ENCODE measurements at regions not wholly inside any gene's neighbourhood (a gene's known extent, or its start where the extent isn't known, plus 50 kb on each side); places are given as distances from the start of the nearest gene placed in this dataset.

GRCh38 chr12:114555451-114555850 lies 128.5 kb downstream of the TBX3 start:
- TF ChIP-seq REST (IDR thresholded peaks at IDR 0.05; ENCODE audit: borderline replicate concordance) = no peak
- no peak for TF ChIP-seq EZH2 (IDR thresholded peaks at IDR 0.05; ENCODE audit: borderline replicate concordance, insufficient read depth, low read length, poor library complexity, severe bottlenecking)
- no peak for TF ChIP-seq CTCF (IDR thresholded peaks at IDR 0.05; ENCODE audit: poor library complexity, severe bottlenecking)
- TF ChIP-seq MXI1 (conservative IDR thresholded peaks at IDR 0.05; ENCODE audit: poor library complexity, severe bottlenecking) = no peak
- no peak for TF ChIP-seq TAF1 (IDR thresholded peaks at IDR 0.05; ENCODE audit: low read depth)
- no peak for TF ChIP-seq RAD21 (conservative IDR thresholded peaks at IDR 0.05)
- no peak for TF ChIP-seq POLR2AphosphoS5 (IDR thresholded peaks at IDR 0.05)
- no peak for TF ChIP-seq SMC3 (conservative IDR thresholded peaks at IDR 0.05; ENCODE audit: poor library complexity)
- no peak for TF ChIP-seq EP300 (conservative IDR thresholded peaks at IDR 0.05; ENCODE audit: poor library complexity, severe bottlenecking)
- no peak overlapping the region for H3K4me2 ChIP-seq (ENCODE audit: low read length)
- H3K79me2 ChIP-seq (replicated peaks; ENCODE audit: insufficient read depth, low read length) = no peaks in the 10 kb centered on the region
- no peaks in the 10 kb centered on the region for H3K36me3 ChIP-seq (ENCODE audit: insufficient read depth, low read length)
- H3K9me3 ChIP-seq (ENCODE audit: low read length) = no peaks in the 10 kb centered on the region
- no peak overlapping the region for H2AFZ ChIP-seq (ENCODE audit: low read depth, low read length)
- H3K4me3 ChIP-seq (ENCODE audit: low read length) = no peak overlapping the region
- no peaks in the 10 kb centered on the region for H3F3A ChIP-seq (ENCODE audit: insufficient read depth, low read length, poor library complexity, severe bottlenecking)
- H3K9ac ChIP-seq (ENCODE audit: low read length) = no peak overlapping the region
- no peaks in the 10 kb centered on the region for H4K20me1 ChIP-seq (ENCODE audit: insufficient read depth)
- H3K27ac ChIP-seq (ENCODE audit: low read length) = no peak overlapping the region
- no peaks in the 10 kb centered on the region for H3K27me3 ChIP-seq (ENCODE audit: insufficient read depth, low read depth, low read length)
- H3K9me2 ChIP-seq (ENCODE audit: insufficient read depth, low read length) = no peaks in the 10 kb centered on the region

- TF ChIP-seq RAD21 (conservative IDR thresholded peaks at IDR 0.05) = no peak
- no peak for TF ChIP-seq REST (IDR thresholded peaks at IDR 0.05; ENCODE audit: borderline replicate concordance)
- TF ChIP-seq TAF1 (IDR thresholded peaks at IDR 0.05; ENCODE audit: low read depth) = no peak
- TF ChIP-seq SMC3 (conservative IDR thresholded peaks at IDR 0.05; ENCODE audit: poor library complexity) = no peak
- TF ChIP-seq CTCF (IDR thresholded peaks at IDR 0.05; ENCODE audit: poor library complexity, severe bottlenecking) = no peak
- TF ChIP-seq POLR2AphosphoS5 (IDR thresholded peaks at IDR 0.05) = no peak
- TF ChIP-seq EZH2 (IDR thresholded peaks at IDR 0.05; ENCODE audit: borderline replicate concordance, insufficient read depth, low read length, poor library complexity, severe bottlenecking) = no peak
- TF ChIP-seq EP300 (conservative IDR thresholded peaks at IDR 0.05; ENCODE audit: poor library complexity, severe bottlenecking) = no peak
- TF ChIP-seq MXI1 (conservative IDR thresholded peaks at IDR 0.05; ENCODE audit: poor library complexity, severe bottlenecking) = no peak
Measured at GRCh38 chr12:114547636-114548035, 136.3 kb downstream of the TBX3 start.

More at GRCh38 chr12:114547636-114548035, 136.3 kb downstream of the TBX3 start:
- Histone ChIP-seq H3F3A (ENCODE audit: insufficient read depth, low read length, poor library complexity, severe bottlenecking) (no peaks in the 10 kb centered on the region), H3K9me2 (ENCODE audit: insufficient read depth, low read length) (no peaks in the 10 kb centered on the region), H2AFZ (ENCODE audit: low read depth, low read length) (no peak overlapping the region), H3K4me3 (ENCODE audit: low read length) (no peak overlapping the region), H3K4me2 (ENCODE audit: low read length) (no peak overlapping the region), H3K27me3 (ENCODE audit: insufficient read depth, low read depth, low read length) (no peaks in the 10 kb centered on the region), H3K36me3 (ENCODE audit: insufficient read depth, low read length) (no peaks in the 10 kb centered on the region), H3K9me3 (ENCODE audit: low read length) (no peaks in the 10 kb centered on the region), H3K9ac (ENCODE audit: low read length) (no peak overlapping the region), H3K79me2 (replicated peaks; ENCODE audit: insufficient read depth, low read length) (no peaks in the 10 kb centered on the region), H4K20me1 (ENCODE audit: insufficient read depth) (no peaks in the 10 kb centered on the region), H3K27ac (ENCODE audit: low read length) (no peak overlapping the region)
